HG03045 (cell line): ENCODE measurements at regions not wholly inside any gene's neighbourhood (a gene's known extent, or its start where the extent isn't known, plus 50 kb on each side); places are given as distances from the start of the nearest gene placed in this dataset.

Experiments used
- ATAC-seq: cut with Tn5 transposase; IDR thresholded peaks from one replicate; pipeline ENCODE4 v1.9.1; 2021; ENCODE audit warnings: mild to moderate bottlenecking, moderate library complexity; ENCODE audit not compliant: unreplicated experiment

DNA sequence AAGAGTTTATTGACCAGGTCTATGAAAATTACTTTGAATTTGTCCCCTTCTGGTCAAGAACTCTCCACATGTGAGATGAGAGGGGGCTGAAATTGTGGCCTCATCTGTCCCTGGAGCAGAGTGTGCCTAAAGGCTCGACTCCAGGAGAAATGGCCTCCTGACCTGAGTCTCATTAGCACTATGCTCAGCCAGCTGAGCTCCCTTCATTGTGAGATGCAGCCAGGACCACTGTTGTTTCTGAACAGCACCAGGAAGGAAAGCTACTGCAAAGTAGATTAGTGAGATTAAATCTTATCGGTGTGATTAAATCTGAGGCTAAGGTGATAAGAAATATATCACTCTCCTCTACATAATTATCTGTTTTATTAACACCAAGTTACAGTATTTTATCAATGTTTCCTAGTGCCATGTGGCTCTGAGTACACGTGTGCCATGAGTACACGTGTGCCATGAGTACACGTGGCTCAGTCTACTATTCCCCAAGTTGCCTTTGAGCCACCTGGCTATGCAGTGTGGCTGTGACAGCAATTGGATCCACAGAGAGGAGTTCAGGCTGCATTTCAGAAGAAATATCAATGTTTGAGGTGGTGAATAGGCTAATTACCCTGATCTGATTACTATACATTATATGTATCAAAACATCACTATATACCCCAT lies 126.9 kb downstream of the IPMK start:
- no peak for ATAC-seq

DNA sequence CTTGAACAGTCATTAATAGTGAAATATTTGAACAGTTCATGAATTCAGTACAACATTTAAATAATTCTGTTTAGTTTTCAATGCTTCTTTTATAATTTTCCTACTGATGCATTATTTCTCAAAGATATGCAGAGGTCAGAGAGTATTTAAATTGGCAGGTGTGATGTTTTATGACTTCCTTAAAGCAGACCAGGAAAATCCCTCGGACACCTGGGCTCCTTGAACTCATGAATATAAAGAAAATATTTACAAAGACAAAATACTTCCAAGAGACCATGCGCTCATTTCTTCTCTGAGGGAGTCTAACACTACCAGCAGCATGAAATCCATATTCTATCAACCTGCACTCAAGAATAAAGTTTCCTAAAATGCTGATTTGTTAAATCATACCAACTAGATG lies 127.6 kb downstream of the IPMK start:
- ATAC-seq = no peak

DNA sequence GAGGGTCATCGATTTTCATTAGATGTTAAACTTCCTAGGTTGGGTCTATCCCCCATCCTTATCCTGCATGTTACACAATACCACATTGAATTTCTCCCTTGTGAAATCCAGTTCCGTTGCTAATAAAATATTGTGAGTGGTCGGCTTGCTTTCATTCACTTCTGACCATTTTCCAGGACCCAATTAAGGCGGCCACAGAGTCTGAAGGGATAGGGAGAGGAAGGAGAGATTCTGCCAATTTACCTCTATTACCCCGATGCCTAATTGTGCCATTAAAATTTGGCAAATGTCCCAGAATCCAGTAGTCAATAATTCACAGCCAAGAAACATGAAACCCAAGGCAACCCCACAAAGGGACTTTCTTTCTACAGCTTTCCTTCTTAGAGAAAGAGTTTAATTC lies 129.9 kb downstream of the IPMK start:
- no peak for ATAC-seq

DNA sequence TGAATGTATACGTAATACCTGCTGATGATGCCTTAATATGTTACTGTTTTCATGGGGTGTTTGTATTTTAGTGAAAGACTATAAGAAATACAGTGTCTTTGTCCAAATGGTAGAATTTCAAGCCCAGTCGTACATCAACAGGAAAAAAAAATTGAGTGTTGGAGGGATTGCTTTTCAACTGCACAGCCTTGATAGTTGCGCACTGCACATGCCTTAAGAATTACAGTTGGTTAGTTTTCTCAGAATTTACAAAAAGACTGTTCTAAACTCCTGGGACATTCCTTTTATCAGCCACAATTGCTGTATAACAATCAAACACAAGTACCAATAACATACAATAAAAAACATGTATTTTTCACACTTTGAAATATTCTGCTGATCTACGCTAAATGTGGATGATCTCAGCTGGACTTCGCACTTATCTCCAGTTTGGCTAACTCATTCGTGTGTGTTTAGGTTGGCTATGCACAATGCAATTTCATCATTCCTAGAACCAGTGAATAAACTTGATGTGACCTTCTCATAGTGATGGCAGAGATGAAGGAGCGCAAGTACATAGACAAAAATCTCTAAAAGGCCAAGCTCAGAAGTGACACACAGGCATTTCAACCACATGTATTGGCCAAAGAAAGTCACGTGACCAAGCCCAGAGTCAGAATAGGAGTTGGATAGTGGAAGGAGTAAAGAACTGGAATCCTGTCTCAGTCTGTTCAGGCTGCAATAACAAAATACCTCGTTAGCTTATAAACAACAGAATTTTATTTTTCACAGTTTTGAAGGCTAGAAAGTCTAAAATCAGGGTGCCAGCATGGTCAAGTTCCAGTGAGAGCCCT lies 152.3 kb downstream of the IPMK start:
- no peak for ATAC-seq

GRCh38 chr10:58109731-58110130 lies 158.0 kb downstream of the IPMK start:
- ATAC-seq = no peak

DNA sequence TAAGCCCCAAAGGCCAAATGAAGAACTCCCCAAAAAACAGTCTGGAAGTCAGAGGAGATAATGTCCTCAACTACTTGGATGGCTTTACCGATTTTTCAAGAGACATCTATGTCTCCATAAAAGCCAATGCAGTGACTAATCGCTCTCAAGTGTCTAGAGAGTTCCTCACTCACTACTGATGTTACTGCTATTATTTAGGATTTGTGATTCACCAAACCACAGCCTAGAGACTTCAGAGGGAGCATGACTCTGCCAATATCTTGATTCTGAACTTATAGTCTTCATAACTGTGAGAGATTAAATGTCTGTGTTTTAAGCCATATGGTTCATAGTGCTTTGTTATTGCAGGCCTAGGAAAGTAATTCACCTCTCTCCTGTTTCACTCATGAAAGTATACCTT lies 160.2 kb downstream of the IPMK start:
- no peak for ATAC-seq

DNA sequence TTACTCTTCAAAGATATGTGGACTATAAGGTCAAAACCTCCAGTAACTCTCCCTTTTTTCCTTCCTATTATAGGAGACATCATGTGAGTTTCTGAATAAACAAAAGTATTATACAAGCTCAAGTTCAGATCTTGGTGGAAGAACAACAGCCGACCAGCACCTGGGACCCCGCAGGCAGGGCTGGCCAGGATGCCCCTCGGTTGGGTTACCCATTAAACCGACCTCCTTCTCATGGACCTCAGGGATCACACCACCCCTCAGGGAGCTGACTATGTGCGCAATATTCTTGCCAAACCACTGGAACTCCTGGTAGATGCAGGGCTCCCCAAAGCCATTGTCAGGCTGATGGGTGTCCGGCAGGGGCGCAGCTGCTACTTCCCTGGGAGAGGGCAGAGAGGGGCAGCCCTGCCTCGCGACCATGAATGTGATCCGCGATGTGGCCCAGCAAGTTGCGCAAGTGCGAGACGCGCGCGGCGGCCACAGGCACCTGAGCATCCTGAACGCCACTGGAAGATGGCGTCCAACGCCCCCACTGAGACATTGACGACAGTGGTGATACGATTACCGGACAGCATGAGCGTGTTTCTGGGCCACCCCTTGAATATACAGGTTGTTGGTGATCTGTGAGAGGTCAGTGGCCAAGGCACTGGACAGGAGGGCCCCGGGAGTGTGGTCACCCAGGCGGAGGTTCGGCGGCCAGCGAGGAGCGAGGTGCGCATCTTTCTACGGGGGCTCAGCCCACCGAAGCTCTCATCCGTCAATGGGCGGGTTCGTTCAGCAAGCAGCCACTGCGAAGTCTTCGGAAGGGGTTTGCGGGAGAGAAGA lies 161.3 kb downstream of the IPMK start:
- ATAC-seq = no peak

- ATAC-seq = no peak
Observed at GRCh38 chr10:58104351-58104751, 163.3 kb downstream of the IPMK start.

DNA sequence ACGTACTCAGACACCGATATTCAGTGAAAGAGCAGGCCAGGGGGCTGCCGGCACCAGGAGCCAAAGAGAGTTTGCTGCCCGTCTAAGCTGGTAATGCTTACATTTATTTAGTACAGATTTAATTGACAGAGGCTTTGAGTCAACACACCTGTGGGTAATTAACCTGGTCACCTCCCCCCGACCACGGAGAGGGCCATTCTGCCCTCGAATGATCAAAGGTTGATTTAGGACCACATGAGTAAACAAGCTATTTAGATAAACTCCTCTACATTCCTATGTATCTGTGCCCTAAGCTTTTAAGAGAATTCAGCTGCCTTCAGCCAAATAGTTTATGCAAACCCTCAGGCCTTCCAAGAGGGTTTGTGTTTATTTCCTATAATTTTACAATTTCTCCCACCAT lies 164.8 kb downstream of the IPMK start:
- no peak for ATAC-seq

GRCh38 chr10:58101682-58102081 lies 166.0 kb downstream of the IPMK start:
- no peak for ATAC-seq

DNA sequence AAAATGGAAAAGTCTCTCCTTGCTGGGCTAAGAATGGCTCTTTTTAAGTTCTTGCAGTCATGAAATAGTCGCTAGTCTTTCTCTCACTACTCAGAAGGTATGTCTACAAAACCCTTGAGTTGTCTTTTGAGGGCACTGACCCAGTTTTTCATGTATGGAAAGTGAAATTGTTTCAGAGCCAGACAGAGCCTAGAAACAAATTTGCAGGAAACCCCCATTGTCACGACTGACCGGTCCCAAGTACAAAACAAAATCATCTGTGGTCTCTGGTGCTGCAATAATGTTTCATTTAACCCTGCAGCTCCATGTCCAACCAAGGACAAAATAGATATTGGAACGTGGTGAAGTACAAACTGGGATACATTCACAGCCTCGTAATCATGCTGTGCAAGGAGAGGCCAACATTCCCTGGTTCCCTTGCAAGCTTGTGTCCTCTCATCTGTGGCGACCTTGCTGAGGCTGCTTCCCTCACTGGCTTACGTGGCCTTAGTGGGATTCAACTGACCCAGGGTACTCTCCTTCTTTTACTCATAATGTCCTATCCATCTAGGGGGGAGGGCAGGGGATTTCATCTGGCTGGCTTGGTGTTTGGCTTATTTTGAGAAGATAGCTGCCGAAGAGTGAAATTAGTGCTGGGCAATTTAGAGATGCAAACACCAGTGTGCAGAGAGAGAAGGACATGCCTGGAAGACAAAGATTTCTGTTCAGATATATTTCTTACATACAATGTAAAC lies 172.5 kb downstream of the IPMK start:
- ATAC-seq = no peak

- ATAC-seq = no peak
Observed at GRCh38 chr10:58091886-58092285, 175.8 kb downstream of the IPMK start.

GRCh38 chr10:58089739-58090138 lies 178.0 kb downstream of the IPMK start:
- ATAC-seq = no peak

DNA sequence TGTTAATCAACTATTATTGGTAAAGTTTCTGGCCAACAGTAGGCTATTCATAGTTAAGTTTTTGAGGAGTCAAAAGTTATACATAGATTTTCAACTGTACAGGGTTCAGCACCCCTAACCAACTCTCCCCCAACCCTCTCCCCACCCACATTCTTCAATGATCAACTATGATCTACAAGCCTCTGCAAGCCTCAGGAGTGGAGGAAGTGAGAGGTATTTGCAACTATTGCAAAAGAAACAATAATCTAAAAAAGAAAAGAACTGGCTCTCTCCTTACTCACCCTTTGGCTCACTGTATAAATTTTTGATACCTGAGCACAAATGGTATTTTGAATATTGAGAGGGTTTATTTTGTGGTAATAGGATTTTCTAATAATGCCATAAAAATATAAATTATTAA lies 179.8 kb downstream of the IPMK start:
- ATAC-seq = no peak

DNA sequence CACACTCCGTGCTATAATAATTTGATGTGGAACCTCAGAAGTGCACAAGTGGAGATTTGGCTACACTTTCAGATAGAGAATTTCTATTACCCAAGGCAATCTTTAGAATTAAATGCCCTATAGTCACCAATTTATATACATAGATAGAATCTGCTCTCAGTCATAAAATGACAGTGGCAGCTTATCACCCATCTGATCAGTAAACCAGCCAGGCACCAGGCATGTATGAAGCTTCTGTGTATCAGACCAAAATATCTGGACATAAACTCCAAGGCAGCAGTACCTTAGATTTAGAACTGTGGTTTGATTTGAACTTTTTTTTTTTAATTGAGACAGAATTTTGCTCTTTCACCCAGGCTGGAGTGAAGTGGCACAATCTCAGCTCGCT lies 180.9 kb downstream of the IPMK start:
- no peak for ATAC-seq

GRCh38 chr10:58086144-58086762 lies 181.4 kb downstream of the IPMK start:
- no peak for ATAC-seq

DNA sequence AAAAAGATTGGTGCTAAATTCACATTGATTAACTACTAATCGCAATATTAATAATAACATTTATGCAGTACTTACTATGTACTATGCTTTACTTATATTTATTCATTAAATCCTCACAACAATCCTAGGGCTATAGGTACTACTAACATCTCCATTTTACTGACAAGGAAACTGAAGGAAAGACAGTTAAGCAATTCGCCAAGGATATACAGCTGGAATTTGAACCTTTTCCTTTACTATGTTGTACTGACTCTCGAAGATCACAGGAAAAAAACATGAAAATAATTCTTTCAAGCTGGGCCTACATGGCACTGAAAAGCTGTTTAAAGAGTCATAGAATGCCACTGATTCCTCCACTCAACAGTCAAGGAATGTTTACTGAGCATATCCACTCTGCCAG lies 185.4 kb downstream of the IPMK start:
- ATAC-seq = no peak

GRCh38 chr10:58081353-58081752 lies 186.3 kb downstream of the IPMK start:
- ATAC-seq = no peak

DNA sequence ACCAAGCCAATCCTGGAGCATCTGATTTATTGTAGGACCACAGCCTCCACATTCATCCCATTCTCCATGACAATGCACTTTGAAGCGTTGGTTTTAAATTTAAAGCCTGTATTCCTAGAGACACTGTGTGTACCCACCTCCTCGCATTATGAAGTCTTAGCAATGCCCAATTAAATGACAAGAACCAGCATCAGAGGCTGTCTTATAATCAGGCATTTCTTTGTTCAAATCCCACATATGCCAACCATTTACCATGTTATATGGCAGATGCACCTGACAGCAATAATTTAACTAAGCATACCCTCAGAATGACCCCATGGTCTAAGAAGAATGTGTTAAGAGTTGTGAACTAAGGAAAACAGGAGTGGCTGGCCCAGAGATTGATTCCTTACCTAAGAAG lies 188.2 kb downstream of the IPMK start:
- ATAC-seq = no peak

GRCh38 chr10:58072634-58073033 lies 195.1 kb downstream of the IPMK start:
- ATAC-seq = no peak

DNA sequence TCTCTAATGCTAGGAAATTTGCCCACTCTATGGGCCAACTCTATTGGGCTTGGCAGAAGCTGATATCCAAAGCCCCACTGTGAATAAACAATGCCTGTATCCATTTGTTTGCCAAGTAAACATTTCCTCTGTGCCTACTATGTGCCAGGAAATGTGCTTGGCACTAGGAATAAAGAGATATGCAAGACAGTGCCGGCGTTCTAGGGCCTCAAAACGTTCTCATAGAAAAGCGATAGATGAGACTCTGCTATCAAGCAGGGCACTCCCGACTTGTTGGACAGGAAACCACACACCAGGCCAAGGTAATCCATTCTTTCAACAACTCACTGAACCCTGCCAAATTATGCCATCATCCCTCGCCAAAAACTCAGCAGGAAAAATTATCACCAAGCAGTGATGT lies 196.7 kb downstream of the IPMK start:
- no peak for ATAC-seq
